Uterus (tissue), 3 donors: ENCODE measurements at regions not wholly inside any gene's neighbourhood (a gene's known extent, or its start where the extent isn't known, plus 50 kb on each side); places are given as distances from the start of the nearest gene placed in this dataset.

ENCODE experiments used
- DNase-seq, 2 donors: peaks; one replicate each; pipeline ENCODE4 v3.0.0-alpha.2; 2019 to 2020
- H3K27ac ChIP-seq, 2 donors: fragments of 200-600 bp; sonication (generic); 1 replicate in 1 of 2; 2 replicates in 1 of 2; pipeline ENCODE4 v1.5.1; 2016 to 2018
- H3K27me3 ChIP-seq, 2 donors: fragments of 200-600 bp; sonication (generic); one replicate each; pipeline ENCODE4 v1.5.1; 2018 to 2019; ENCODE audit warnings: control low read depth in 1 of 2
- H3K36me3 ChIP-seq, 2 donors: fragments of 200-600 bp; sonication (generic); one replicate each; pipeline ENCODE4 v1.5.1; 2019; ENCODE audit warnings: control low read depth in 1 of 2
- H3K4me1 ChIP-seq, 2 donors: fragments of 200-600 bp; sonication (generic); one replicate each; pipeline ENCODE4 v1.5.1; 2018 to 2019; ENCODE audit warnings: control low read depth in 1 of 2
- H3K4me3 ChIP-seq, 2 donors: fragments of 200-600 bp; sonication (generic); 1 replicate in 1 of 2; 2 replicates in 1 of 2; pipeline ENCODE4 v1.5.1; 2018 to 2019; ENCODE audit warnings: mild to moderate bottlenecking in 1 of 2
- H3K9me3 ChIP-seq, 2 donors: fragments of 200-600 bp; sonication (generic); one replicate each; pipeline ENCODE4 v1.5.1; 2019; ENCODE audit warnings: control low read depth in 1 of 2
- CTCF ChIP-seq, 4 experiments: fragments of 200-600 bp in 2 of 4; fragments of 450-650 bp in 2 of 4; sonication (generic) in 2 of 4; IDR thresholded peaks; one replicate each; pipeline ENCODE4 v1.5.1; 2016 to 2019; ENCODE audit warnings: antibody characterized with exemption in 4 of 4, mild to moderate bottlenecking in 2 of 4, moderate library complexity in 1 of 4
- POLR2A ChIP-seq, 2 donors: fragments of 450-650 bp; IDR thresholded peaks; one replicate each; pipeline ENCODE4 v1.6.1; 2016; ENCODE audit warnings: antibody characterized with exemption in 2 of 2, mild to moderate bottlenecking in 1 of 2, moderate library complexity in 1 of 2
- intact Hi-C: fragments of 100-400 bp; cut with DNase I; formaldehyde crosslinking; loops from one replicate; pipeline ENCODE4 v1.15.1; 2023; ENCODE audit warnings: low total_unique reads
- donor health status: DM: yes; HTN: yes; CAD: no.

- DNase-seq: no peak
These were observed 435.6 kb downstream of the CCSER2 start for GRCh38 chr10:84763965-84764364.

GRCh38 chr10:84765086-84765485 is 436.7 kb downstream of the CCSER2 start:
- no peak overlapping the region for H3K4me3 ChIP-seq
- H3K4me1 ChIP-seq: no peaks in the 10 kb centered on the region
- intact Hi-C loops: no loop called here
- DNase-seq: no peak
- H3K27ac ChIP-seq: no peak overlapping the region
- TF ChIP-seq CTCF (IDR thresholded peaks at IDR 0.05) (no peak), POLR2A (IDR thresholded peaks at IDR 0.05) (no peak)
- no peaks in the 10 kb centered on the region for H3K27me3 ChIP-seq
- H3K36me3 ChIP-seq: no peaks in the 10 kb centered on the region
- no peaks in the 10 kb centered on the region for H3K9me3 ChIP-seq

More at GRCh38 chr10:84763965-84764364, 435.6 kb downstream of the CCSER2 start:
- no peaks in the 10 kb centered on the region for H3K36me3 ChIP-seq
- H3K27ac ChIP-seq: no peak overlapping the region
- no peak overlapping the region for H3K4me3 ChIP-seq
- intact Hi-C loops: no loop called here
- no peaks in the 10 kb centered on the region for H3K27me3 ChIP-seq
- H3K4me1 ChIP-seq: no peaks in the 10 kb centered on the region
- TF ChIP-seq POLR2A (IDR thresholded peaks at IDR 0.05): no peak
- no peak for TF ChIP-seq CTCF (IDR thresholded peaks at IDR 0.05)
- no peaks in the 10 kb centered on the region for H3K9me3 ChIP-seq

DNA sequence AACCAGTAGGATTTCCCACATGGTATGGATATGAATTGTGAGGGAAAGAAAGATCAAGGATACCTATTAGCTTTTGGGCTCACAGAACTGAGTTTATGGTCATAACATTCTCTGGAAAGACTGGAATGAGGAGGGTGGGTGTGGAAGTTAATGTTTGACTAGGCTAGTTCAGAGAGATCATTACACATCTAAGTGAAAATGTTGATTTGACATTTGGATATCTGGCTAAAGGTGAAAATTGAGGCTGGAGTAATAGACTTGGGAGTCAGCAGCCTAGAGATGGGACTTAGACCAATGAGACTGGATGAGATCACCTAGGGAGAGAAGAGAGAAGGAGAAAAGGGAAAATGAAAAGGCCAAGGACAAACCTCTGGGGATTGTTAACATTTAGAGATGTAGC is 437.3 kb downstream of the CCSER2 start:
- DNase-seq: no peak
- H3K27ac ChIP-seq: no peak overlapping the region
- no peaks in the 10 kb centered on the region for H3K9me3 ChIP-seq
- TF ChIP-seq CTCF (IDR thresholded peaks at IDR 0.05) (no peak), POLR2A (IDR thresholded peaks at IDR 0.05) (no peak)
- H3K27me3 ChIP-seq: no peaks in the 10 kb centered on the region
- intact Hi-C loops: no loop called here
- H3K4me3 ChIP-seq: no peak overlapping the region
- no peaks in the 10 kb centered on the region for H3K4me1 ChIP-seq
- H3K36me3 ChIP-seq: no peaks in the 10 kb centered on the region

DNA sequence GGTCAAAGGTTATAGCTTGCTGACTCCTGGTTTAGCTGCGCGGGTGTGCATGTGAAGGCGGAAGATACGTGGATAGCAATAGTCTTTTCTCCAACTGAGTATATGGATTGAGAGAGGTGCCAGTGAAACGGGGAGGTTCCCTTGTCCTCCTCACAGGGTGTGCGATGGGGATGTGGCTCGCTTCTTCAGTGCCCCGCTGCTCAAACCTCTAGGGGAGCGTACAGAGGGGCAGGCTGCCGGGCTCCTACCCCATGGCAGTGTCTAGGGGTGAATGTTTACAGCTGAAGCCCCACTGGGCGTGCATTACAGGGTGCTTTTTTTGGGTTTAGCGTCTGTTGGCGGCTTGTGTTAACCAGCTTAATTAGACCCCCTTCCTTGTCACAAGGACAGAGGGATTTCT is 438.5 kb downstream of the CCSER2 start:
- Histone ChIP-seq H3K27ac (no peak overlapping the region), H3K4me1 (no peaks in the 10 kb centered on the region), H3K9me3 (no peaks in the 10 kb centered on the region), H3K36me3 (no peaks in the 10 kb centered on the region), H3K4me3 (no peak overlapping the region), H3K27me3 (no peaks in the 10 kb centered on the region)
- intact Hi-C loops: no loop called here
- DNase-seq: no peak
- TF ChIP-seq POLR2A (IDR thresholded peaks at IDR 0.05): no peak
- no peak for TF ChIP-seq CTCF (IDR thresholded peaks at IDR 0.05)

DNA sequence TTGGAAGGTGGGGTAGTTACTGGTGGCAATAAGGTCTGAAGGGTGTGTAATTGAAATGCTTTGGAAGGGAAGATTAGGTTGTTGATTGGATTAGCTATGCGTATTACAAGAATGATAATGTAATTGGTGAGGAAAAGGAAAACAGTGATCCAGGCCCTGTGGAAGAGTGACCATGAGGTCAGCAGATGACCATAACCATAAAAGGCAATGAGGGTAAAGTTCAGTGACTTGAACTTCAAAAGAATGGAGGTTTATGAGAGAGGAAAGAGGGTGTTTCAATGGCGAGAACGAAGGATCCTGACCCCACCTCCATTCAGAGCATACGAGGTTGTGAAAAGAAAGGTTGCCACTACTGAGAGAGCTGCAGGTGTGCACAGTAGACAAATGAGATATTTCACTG is 439.7 kb downstream of the CCSER2 start:
- intact Hi-C loops: no loop called here
- DNase-seq: no peak
- TF ChIP-seq POLR2A (IDR thresholded peaks at IDR 0.05) (no peak), CTCF (IDR thresholded peaks at IDR 0.05) (no peak)
- H3K27ac ChIP-seq: no peak overlapping the region
- no peaks in the 10 kb centered on the region for H3K9me3 ChIP-seq
- no peaks in the 10 kb centered on the region for H3K4me1 ChIP-seq
- no peaks in the 10 kb centered on the region for H3K36me3 ChIP-seq
- no peaks in the 10 kb centered on the region for H3K27me3 ChIP-seq
- no peak overlapping the region for H3K4me3 ChIP-seq
